DOHH2 (cell line): ENCODE measurements at regions not wholly inside any gene's neighbourhood (a gene's known extent, or its start where the extent isn't known, plus 50 kb on each side); places are given as distances from the start of the nearest gene placed in this dataset.

Experiments used
- H3F3A ChIP-seq: fragments of 200-600 bp; sonication (generic), shearing (Covaris generic); 2 replicates; pipeline ENCODE4 v1.6.0; 2016; ENCODE audit warnings: antibody characterized with exemption, mild to moderate bottlenecking; ENCODE audit not compliant: control insufficient read depth, insufficient read depth
- H3K27ac ChIP-seq: fragments of 200-600 bp; sonication (generic); 2 replicates; pipeline ENCODE4 v1.5.1; 2014; ENCODE audit warnings: low read depth, mild to moderate bottlenecking, low read length, moderate library complexity
- H3K27me3 ChIP-seq: fragments of 200-600 bp; sonication (generic); 2 replicates; pipeline ENCODE4 v1.6.1; 2014; ENCODE audit warnings: mild to moderate bottlenecking, low read length, mixed read lengths; ENCODE audit not compliant: control insufficient read depth
- H3K36me3 ChIP-seq: fragments of 200-600 bp; sonication (generic); 2 replicates; pipeline ENCODE4 v1.6.1; 2014; ENCODE audit warnings: mild to moderate bottlenecking, low read length, moderate library complexity, mixed read lengths; ENCODE audit not compliant: control insufficient read depth
- H3K4me1 ChIP-seq: fragments of 200-600 bp; sonication (generic); 2 replicates; pipeline ENCODE4 v1.6.1; 2014; ENCODE audit warnings: mild to moderate bottlenecking, low read length, mixed read lengths; ENCODE audit not compliant: control insufficient read depth
- H3K4me2 ChIP-seq: fragments of 200-600 bp; sonication (generic); 2 replicates; pipeline ENCODE4 v1.6.0; 2014; ENCODE audit warnings: mild to moderate bottlenecking, low read length, moderate library complexity
- H3K4me3 ChIP-seq: fragments of 200-600 bp; sonication (generic); 2 replicates; pipeline ENCODE4 v1.5.1; 2014; ENCODE audit warnings: mild to moderate bottlenecking, low read length, mixed read lengths
- H3K79me2 ChIP-seq: fragments of 200-600 bp; sonication (generic); 2 replicates; pipeline ENCODE4 v1.6.1; 2014; ENCODE audit warnings: mild to moderate bottlenecking, low read length, mixed read lengths; ENCODE audit not compliant: control insufficient read depth
- H3K9me2 ChIP-seq: fragments of 200-600 bp; sonication (generic); replicated peaks from 2 replicates; pipeline ENCODE4 v1.6.1; 2014; ENCODE audit warnings: mild to moderate bottlenecking, low read length, mixed read lengths; ENCODE audit not compliant: control insufficient read depth
- H3K9me3 ChIP-seq: fragments of 200-600 bp; sonication (generic); 2 replicates; pipeline ENCODE4 v1.6.1; 2014; ENCODE audit warnings: antibody characterized with exemption, low read length, mixed read lengths; ENCODE audit not compliant: control insufficient read depth, insufficient read depth
- H4K20me1 ChIP-seq: fragments of 200-600 bp; sonication (generic); 2 replicates; pipeline ENCODE4 v1.6.0; 2014; ENCODE audit warnings: low read depth, mild to moderate bottlenecking, antibody characterized with exemption, low read length, moderate library complexity; ENCODE audit not compliant: control insufficient read depth, insufficient read depth
- CTCF ChIP-seq: fragments of 200-600 bp; sonication (generic); IDR thresholded peaks from one replicate; pipeline ENCODE4 v1.5.1; 2014; ENCODE audit warnings: antibody characterized with exemption, mild to moderate bottlenecking, low read depth, low read length; ENCODE audit not compliant: poor library complexity, severe bottlenecking
- EZH2phosphoT487 ChIP-seq: fragments of 200-600 bp; sonication (generic); IDR thresholded peaks from 2 replicates; pipeline ENCODE4 v1.6.1; 2017; ENCODE audit warnings: borderline replicate concordance, mild to moderate bottlenecking, antibody characterized with exemption, low read length, moderate library complexity, mixed read lengths

GRCh38 chr13:50144246-50145160 lies 129.3 kb downstream of the KCNRG start:
- TF ChIP-seq EZH2phosphoT487, result no peak
- TF ChIP-seq CTCF, result no peak

GRCh38 chr13:50149214-50149613 lies 134.0 kb downstream of the KCNRG start:
- Histone ChIP-seq H3K4me1 (peaks cover 60% of the 10 kb centered on the region), H4K20me1 (no peaks in the 10 kb centered on the region), H3K79me2 (no peaks in the 10 kb centered on the region), H3K9me2 (no peaks in the 10 kb centered on the region), H3K4me3 (no peak overlapping the region), H3K27ac (no peak overlapping the region), H3K36me3 (no peaks in the 10 kb centered on the region), H3K4me2 (no peak overlapping the region), H3F3A (no peaks in the 10 kb centered on the region; the same call in 1 of the 2 replicates), H3K9me3 (no peaks in the 10 kb centered on the region), H3K27me3 (no peaks in the 10 kb centered on the region)
- TF ChIP-seq EZH2phosphoT487, result no peak
- no peak for TF ChIP-seq CTCF

More at GRCh38 chr13:50144246-50145160, 129.3 kb downstream of the KCNRG start:
- Histone ChIP-seq H3K9me2 (no peaks in the 10 kb centered on the region), H3K79me2 (no peaks in the 10 kb centered on the region), H3K27me3 (no peaks in the 10 kb centered on the region), H3F3A (no peaks in the 10 kb centered on the region), H3K9me3 (no peaks in the 10 kb centered on the region), H3K27ac (no peak overlapping the region), H3K4me3 (peak overlapping the region; percentile 19), H3K4me1 (peaks cover 54% of the 10 kb centered on the region), H3K36me3 (no peaks in the 10 kb centered on the region), H3K4me2 (peak overlapping the region; percentile 56), H4K20me1 (no peaks in the 10 kb centered on the region)

GRCh38 chr13:50149932-50150331 lies 134.7 kb downstream of the KCNRG start:
- Histone ChIP-seq H3K27ac (no peak overlapping the region), H3F3A (peaks cover 7% of the 10 kb centered on the region; the same call in 1 of the 2 replicates)

More at GRCh38 chr13:50149932-50150331, 134.7 kb downstream of the KCNRG start:
- Histone ChIP-seq H3K9me2 (no peaks in the 10 kb centered on the region), H3K27me3 (no peaks in the 10 kb centered on the region), H3K4me3 (no peak overlapping the region), H4K20me1 (no peaks in the 10 kb centered on the region), H3K4me2 (no peak overlapping the region), H3K79me2 (no peaks in the 10 kb centered on the region), H3K9me3 (no peaks in the 10 kb centered on the region), H3K4me1 (peaks cover 52% of the 10 kb centered on the region), H3K36me3 (no peaks in the 10 kb centered on the region)
- TF ChIP-seq EZH2phosphoT487 (no peak), CTCF (no peak)
